OCI-LY3 (cell line): ENCODE measurements at regions not wholly inside any gene's neighbourhood (a gene's known extent, or its start where the extent isn't known, plus 50 kb on each side); places are given as distances from the start of the nearest gene placed in this dataset.
"Not testable (repeated sequence)": the region's sequence is repeated elsewhere in the genome, so short reads cannot be mapped to it uniquely, and the experiment has no call there.

ENCODE experiments used
- H2AFZ ChIP-seq: fragments of 200-600, 300-600 bp; shearing (Covaris generic); 2 replicates; pipeline ENCODE4 v1.6.0; 2014; ENCODE audit warnings: antibody characterized with exemption, low read depth, low read length
- H3K27ac ChIP-seq: fragments of 200-600, 300-600 bp; sonication (generic); 2 replicates; pipeline ENCODE4 v1.5.1; 2014; ENCODE audit warnings: mild to moderate bottlenecking, low read length, moderate library complexity, mixed read lengths
- H3K27me3 ChIP-seq: fragments of 200-600, 300-600 bp; sonication (generic); 2 replicates; pipeline ENCODE4 v1.6.1; 2014; ENCODE audit warnings: low read depth, low read length, mixed read lengths
- H3K36me3 ChIP-seq: fragments of 200-600, 300-600 bp; sonication (generic); replicated peaks from 2 replicates; pipeline ENCODE3; 2014; ENCODE audit warnings: low read depth, low read length, mixed read lengths
- H3K4me1 ChIP-seq: fragments of 300-600, 200-600 bp; sonication (generic); 2 replicates; pipeline ENCODE4 v1.6.1; 2014; ENCODE audit warnings: low read length, mixed read lengths
- H3K4me2 ChIP-seq: fragments of 200-600, 300-600 bp; sonication (generic); 2 replicates; pipeline ENCODE4 v1.6.1; 2014; ENCODE audit warnings: low read length, mixed read lengths
- H3K4me3 ChIP-seq: fragments of 300-600, 200-600 bp; sonication (generic); 2 replicates; pipeline ENCODE4 v1.5.1; 2014; ENCODE audit warnings: antibody characterized with exemption, mild to moderate bottlenecking, low read length, moderate library complexity
- H3K79me2 ChIP-seq: fragments of 300-600, 200-600 bp; shearing (Covaris generic); 2 replicates; pipeline ENCODE4 v1.6.1; 2014; ENCODE audit warnings: mild to moderate bottlenecking, low read length, mixed read lengths
- H3K9ac ChIP-seq: fragments of 300-600, 200-600 bp; shearing (Covaris generic); 2 replicates; pipeline ENCODE4 v1.6.0; 2014; ENCODE audit warnings: mild to moderate bottlenecking, low read length, moderate library complexity
- H3K9me3 ChIP-seq: fragments of 200-600, 300-600 bp; shearing (Covaris generic); 2 replicates; pipeline ENCODE4 v1.6.1; 2014; ENCODE audit warnings: low read length, mixed read lengths; ENCODE audit not compliant: insufficient read depth
- H4K20me1 ChIP-seq: fragments of 200-600, 300-600 bp; sonication (generic); 2 replicates; pipeline ENCODE4 v1.6.1; 2016; ENCODE audit warnings: low read length, mixed read lengths; ENCODE audit not compliant: insufficient read depth
- EZH2phosphoT487 ChIP-seq: fragments of 200-600 bp; shearing (Covaris generic); IDR thresholded peaks from 2 replicates; pipeline ENCODE4 v1.6.1; 2018; ENCODE audit warnings: antibody characterized with exemption, mixed run types, low read depth
- TF ChIP-seq, protein P1 (sequence below): fragments of 200-600, 300-600 bp; sonication (generic); IDR thresholded peaks from 2 replicates; pipeline ENCODE4 v1.5.1; 2014; ENCODE audit warnings: antibody characterized with exemption, low read length, low read depth

DNA sequence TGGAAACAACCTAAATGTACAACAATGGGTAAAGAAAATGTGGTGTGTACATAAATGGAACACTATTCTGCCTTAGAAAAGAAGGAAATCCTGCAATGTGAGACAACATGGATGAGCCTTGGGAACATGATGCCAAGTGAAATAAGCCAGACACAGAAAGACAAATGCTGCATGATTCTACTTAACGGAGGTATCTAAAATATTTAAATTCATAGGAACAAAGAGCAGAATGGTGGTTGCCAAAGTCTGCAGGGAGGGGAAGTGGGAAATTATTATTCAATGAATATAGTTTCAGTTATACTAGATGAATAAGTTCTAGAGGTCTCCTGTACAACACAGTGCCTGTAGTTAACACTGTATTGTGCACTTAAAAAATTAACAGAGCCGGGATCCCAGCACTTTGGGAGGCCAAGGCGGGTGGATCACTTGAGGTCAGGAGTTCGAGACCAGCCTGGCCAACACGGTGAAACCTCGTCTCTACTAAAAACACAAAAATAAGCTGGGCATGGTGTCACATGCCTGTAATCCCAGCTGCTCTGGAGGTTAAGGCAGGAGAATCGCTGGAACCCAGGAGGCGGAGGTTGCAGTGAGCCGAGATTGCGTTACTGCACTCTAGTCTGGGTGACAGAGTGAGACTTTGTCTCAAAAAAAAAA lies 71.4 kb upstream of the SNX9 start:
- peaks cover 18% of the 10 kb centered on the region for H3K4me1 ChIP-seq
- 0 out of 2 replicates have a peak, but pooled peaks cover 3% of the 10 kb centered on the region for H3K9me3 ChIP-seq
- no peak overlapping the region for H2AFZ ChIP-seq
- TF ChIP-seq EZH2phosphoT487: no peak
- no peaks in the 10 kb centered on the region for H3K36me3 ChIP-seq
- H3K9ac ChIP-seq: no peak overlapping the region
- H3K4me3 ChIP-seq: no peak overlapping the region
- no peak overlapping the region for H3K27ac ChIP-seq
- H3K79me2 ChIP-seq: no peaks in the 10 kb centered on the region
- H3K4me2 ChIP-seq: peak overlapping the region; percentile 41
- no peaks in the 10 kb centered on the region for H4K20me1 ChIP-seq
- H3K27me3 ChIP-seq: peaks cover 77% of the 10 kb centered on the region

DNA sequence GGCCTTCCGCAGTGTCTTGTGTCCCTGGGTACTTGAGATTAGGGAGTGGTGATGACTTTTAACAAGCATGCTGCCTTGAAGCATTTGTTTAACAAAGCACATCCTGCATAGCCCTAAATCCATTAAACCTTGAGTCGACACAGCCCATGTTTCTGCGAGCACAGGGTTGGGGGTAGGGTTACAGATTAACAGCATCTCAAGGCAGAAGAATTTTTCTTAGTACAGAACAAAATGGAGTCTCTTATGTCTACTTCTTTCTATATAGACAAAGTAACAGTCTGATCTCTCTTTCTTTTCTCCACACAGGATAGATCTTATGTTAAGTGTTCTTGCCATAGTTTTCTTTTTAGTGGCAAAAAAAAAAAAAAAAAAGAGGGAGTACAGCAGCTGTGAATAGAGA lies 70.2 kb upstream of the SNX9 start:
- not testable (repeated sequence) for H4K20me1 ChIP-seq, H3K9me3 ChIP-seq, H3K79me2 ChIP-seq, H3K27ac ChIP-seq, H3K36me3 ChIP-seq, H3K9ac ChIP-seq, H3K4me3 ChIP-seq, H3K4me2 ChIP-seq, H2AFZ ChIP-seq
- peaks cover 18% of the 10 kb centered on the region for H3K4me1 ChIP-seq
- H3K27me3 ChIP-seq: peaks cover 81% of the 10 kb centered on the region

DNA sequence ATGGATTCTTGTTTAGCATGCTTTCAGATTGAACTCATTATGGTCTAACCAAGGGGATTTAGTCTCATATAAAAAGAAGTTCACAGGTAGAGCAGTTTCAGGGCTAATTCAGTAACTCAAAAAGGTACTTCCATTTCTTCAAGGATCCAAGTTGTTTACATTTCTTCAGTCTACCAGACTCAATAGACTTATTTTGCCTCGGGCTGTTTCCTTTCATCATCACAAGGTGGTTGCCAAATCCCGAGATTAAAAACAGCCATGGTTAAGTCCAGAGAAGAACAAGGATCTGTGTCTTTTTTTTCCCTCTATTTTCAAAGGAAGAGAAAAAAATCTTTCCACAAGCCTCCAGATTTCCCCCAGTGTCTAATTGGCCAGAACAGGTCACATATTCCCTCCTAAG lies 69.8 kb upstream of the SNX9 start:
- Histone ChIP-seq H3K27me3 (peaks cover 85% of the 10 kb centered on the region), H2AFZ (no peak overlapping the region), H3K4me3 (no peak overlapping the region), H3K9me3 (0 out of 2 replicates have a peak, but pooled peaks cover 3% of the 10 kb centered on the region), H3K79me2 (no peaks in the 10 kb centered on the region), H3K36me3 (no peaks in the 10 kb centered on the region), H4K20me1 (peaks cover 3% of the 10 kb centered on the region; the same call in 1 of the 2 replicates), H3K4me2 (no peak overlapping the region), H3K4me1 (peaks cover 18% of the 10 kb centered on the region), H3K9ac (no peak overlapping the region), H3K27ac (no peak overlapping the region)
- TF ChIP-seq EZH2phosphoT487: no peak
- TF ChIP-seq, protein P1, sequence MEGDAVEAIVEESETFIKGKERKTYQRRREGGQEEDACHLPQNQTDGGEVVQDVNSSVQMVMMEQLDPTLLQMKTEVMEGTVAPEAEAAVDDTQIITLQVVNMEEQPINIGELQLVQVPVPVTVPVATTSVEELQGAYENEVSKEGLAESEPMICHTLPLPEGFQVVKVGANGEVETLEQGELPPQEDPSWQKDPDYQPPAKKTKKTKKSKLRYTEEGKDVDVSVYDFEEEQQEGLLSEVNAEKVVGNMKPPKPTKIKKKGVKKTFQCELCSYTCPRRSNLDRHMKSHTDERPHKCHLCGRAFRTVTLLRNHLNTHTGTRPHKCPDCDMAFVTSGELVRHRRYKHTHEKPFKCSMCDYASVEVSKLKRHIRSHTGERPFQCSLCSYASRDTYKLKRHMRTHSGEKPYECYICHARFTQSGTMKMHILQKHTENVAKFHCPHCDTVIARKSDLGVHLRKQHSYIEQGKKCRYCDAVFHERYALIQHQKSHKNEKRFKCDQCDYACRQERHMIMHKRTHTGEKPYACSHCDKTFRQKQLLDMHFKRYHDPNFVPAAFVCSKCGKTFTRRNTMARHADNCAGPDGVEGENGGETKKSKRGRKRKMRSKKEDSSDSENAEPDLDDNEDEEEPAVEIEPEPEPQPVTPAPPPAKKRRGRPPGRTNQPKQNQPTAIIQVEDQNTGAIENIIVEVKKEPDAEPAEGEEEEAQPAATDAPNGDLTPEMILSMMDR: no peak

DNA sequence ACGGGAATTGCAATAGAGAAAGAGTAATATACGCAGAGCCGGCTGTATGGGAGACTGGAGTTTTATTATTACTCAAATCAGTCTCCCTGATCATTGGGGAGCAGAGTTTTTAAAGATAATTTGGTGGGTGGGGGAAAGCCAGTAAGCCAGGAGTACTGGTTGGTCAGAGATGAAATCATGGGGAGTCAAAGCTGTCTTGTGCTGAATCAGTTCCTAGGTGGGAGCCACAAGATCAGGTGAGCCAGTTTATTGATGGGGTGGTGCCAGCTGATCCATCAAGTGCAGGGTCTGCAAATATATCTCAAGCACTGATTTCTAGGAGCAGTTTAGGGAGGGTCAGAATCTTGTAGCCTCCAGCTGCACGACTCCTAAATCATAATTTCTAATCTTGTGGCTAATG lies 69.2 kb upstream of the SNX9 start:
- not testable (repeated sequence) for H3K9me3 ChIP-seq, H3K9ac ChIP-seq, H3K36me3 ChIP-seq, H3K27ac ChIP-seq, H3K4me3 ChIP-seq, H2AFZ ChIP-seq, H4K20me1 ChIP-seq, H3K79me2 ChIP-seq, H3K4me2 ChIP-seq
- H3K27me3 ChIP-seq: peaks cover 88% of the 10 kb centered on the region
- peaks cover 18% of the 10 kb centered on the region for H3K4me1 ChIP-seq

DNA sequence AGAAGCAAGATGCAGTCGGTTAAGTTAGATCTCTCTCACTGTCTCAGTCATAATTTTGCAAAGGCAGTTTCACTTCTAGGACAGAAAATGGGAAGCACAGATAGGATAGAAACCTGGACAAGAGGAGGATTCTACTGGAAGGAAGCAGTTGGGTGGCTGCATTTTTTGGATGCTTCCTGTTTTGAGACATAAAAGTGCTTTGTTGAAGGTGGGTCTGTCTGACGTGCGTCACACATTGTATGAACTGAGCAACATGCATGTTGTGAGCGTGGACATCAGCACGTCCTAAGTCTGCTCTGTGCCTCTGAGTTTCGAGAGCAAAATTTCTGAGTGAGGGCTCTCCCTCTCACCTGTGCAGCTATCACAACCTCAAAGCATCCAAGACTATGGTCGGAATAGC lies 68.7 kb upstream of the SNX9 start:
- H3K27me3 ChIP-seq: peaks cover 87% of the 10 kb centered on the region
- H3K9me3 ChIP-seq: 0 out of 2 replicates have a peak, but pooled peaks cover 3% of the 10 kb centered on the region
- peaks cover 3% of the 10 kb centered on the region; the same call in 1 of the 2 replicates for H4K20me1 ChIP-seq
- H2AFZ ChIP-seq: no peak overlapping the region
- H3K9ac ChIP-seq: no peak overlapping the region
- no peak overlapping the region for H3K4me3 ChIP-seq
- peaks cover 18% of the 10 kb centered on the region for H3K4me1 ChIP-seq
- no peak for TF ChIP-seq EZH2phosphoT487
- TF ChIP-seq, protein P1: no peak
- no peak overlapping the region for H3K4me2 ChIP-seq
- no peak overlapping the region for H3K27ac ChIP-seq
- no peaks in the 10 kb centered on the region for H3K36me3 ChIP-seq
- H3K79me2 ChIP-seq: no peaks in the 10 kb centered on the region
